K562 (cell line): ENCODE measurements at regions not wholly inside any gene's neighbourhood (a gene's known extent, or its start where the extent isn't known, plus 50 kb on each side); places are given as distances from the start of the nearest gene placed in this dataset.

Source experiments
- ATAC-seq: fragments of 200-7000 bp; cut with Tn5 transposase; 3 replicates; pipeline ENCODE4 v1.9.1; 2020; ENCODE audit warnings: moderate library complexity
- BruUV-seq: library from RNA; stranded (reverse); fragments of 400-500 nt; replicated peaks from 2 replicates; lab custom pipeline; 2021; lab: Mats Ljungman, UMichigan
- CTCF ChIA-PET: fragments of 300-600 bp; formaldehyde crosslinking; extraction: SDS; loops from one replicate; lab custom pipeline; 2021; ENCODE audit warnings: low intra/inter-chr PET ratio; lab: Yijun Ruan, JAX
- POLR2A ChIA-PET: fragments of 300-600, 350-650 bp; sonication (Branson Sonifier 250); formaldehyde crosslinking; extraction: SDS; loops from one replicate; lab custom pipeline; 2021; ENCODE audit warnings: antibody characterized with exemption, inconsistent platforms; lab: Yijun Ruan, JAX
- DNase-seq, 4 experiments: peaks; one replicate each; pipeline versions ENCODE4 v3.0.0 to v3.0.0-alpha.2; 2011 to 2018; ENCODE audit warnings: low spot score in 3 of 4, mixed read lengths in 3 of 4; ENCODE audit errors: extremely low read depth in 1 of 4
- FAIRE-seq: peaks from 2 replicates; lab custom pipeline; 2011; peaks lifted over from hg19 to GRCh38; lab: Jason Lieb, UNC
- H2AFZ ChIP-seq: 2 replicates; pipeline ENCODE4 v1.6.0; 2011; ENCODE audit warnings: low read depth, low read length, control low read depth, inconsistent platforms
- H3K27ac ChIP-seq: fragments of 200-600 bp; 3 replicates; pipeline ENCODE4 v1.8.0; 2011; ENCODE audit warnings: low read depth, mild to moderate bottlenecking, control low read depth, inconsistent platforms, low read length, moderate library complexity, mixed read lengths; ENCODE audit errors: extremely low read depth
- H3K27me3 ChIP-seq, 2 experiments: fragments of 300-600 bp in 1 of 2; 2 replicates in 1 of 2; 3 replicates in 1 of 2; pipeline versions ENCODE4 v1.6.0 to v1.8.0; 2011; ENCODE audit warnings: inconsistent platforms in 2 of 2, low read length in 2 of 2, mild to moderate bottlenecking in 1 of 2, mixed read lengths in 1 of 2, moderate library complexity in 1 of 2; ENCODE audit not compliant: control insufficient read depth in 2 of 2, insufficient read depth in 2 of 2
- H3K36me3 ChIP-seq: fragments of 300-600 bp; 3 replicates; pipeline ENCODE4 v1.8.0; 2011; ENCODE audit warnings: mild to moderate bottlenecking, low read length, inconsistent platforms; ENCODE audit not compliant: control insufficient read depth, insufficient read depth
- H3K4me1 ChIP-seq, 2 experiments: fragments of 200-600 bp in 1 of 2; replicated peaks in 1 of 2; 2 replicates in 1 of 2; 3 replicates in 1 of 2; pipeline versions ENCODE4 v1.5.1 to v1.8.0; 2011; ENCODE audit warnings: inconsistent platforms in 2 of 2, low read length in 2 of 2, mild to moderate bottlenecking in 1 of 2, mixed read lengths in 1 of 2, moderate library complexity in 1 of 2; ENCODE audit not compliant: control insufficient read depth in 2 of 2, insufficient read depth in 2 of 2
- H3K4me2 ChIP-seq: 2 replicates; pipeline ENCODE4 v1.6.1; 2011; ENCODE audit warnings: low read length, control low read depth, inconsistent platforms, mixed read lengths; ENCODE audit not compliant: insufficient read depth
- H3K4me3 ChIP-seq: fragments of 200-600 bp; sonication (generic), shearing (Covaris generic); 2 replicates; pipeline ENCODE4 v1.5.1; 2016; ENCODE audit warnings: control low read depth, inconsistent platforms
- H3K79me2 ChIP-seq: fragments of 200-600 bp; 3 replicates; pipeline ENCODE4 v1.8.0; 2011; ENCODE audit warnings: low read length, inconsistent platforms; ENCODE audit not compliant: control insufficient read depth, insufficient read depth
- H3K9ac ChIP-seq, 2 experiments: 2 replicates each; pipeline versions ENCODE4 v1.6.0 to v1.6.1; 2011; ENCODE audit warnings: low read depth in 2 of 2, low read length in 2 of 2, control low read depth in 1 of 2, inconsistent platforms in 1 of 2, mild to moderate bottlenecking in 1 of 2, mixed read lengths in 1 of 2; ENCODE audit not compliant: insufficient read depth in 1 of 2
- H3K9me1 ChIP-seq: one replicate; pipeline ENCODE4 v1.6.0; 2011; ENCODE audit warnings: inconsistent platforms, mild to moderate bottlenecking, low read length, moderate library complexity; ENCODE audit not compliant: control insufficient read depth, insufficient read depth
- H3K9me3 ChIP-seq: replicated peaks from 2 replicates; pipeline ENCODE4 v1.5.1; 2011; ENCODE audit warnings: low read depth, low read length, inconsistent platforms; ENCODE audit not compliant: control insufficient read depth, insufficient read depth
- H4K20me1 ChIP-seq: replicated peaks from 2 replicates; pipeline ENCODE4 v1.6.1; 2011; ENCODE audit warnings: low read length, inconsistent platforms, mixed read lengths; ENCODE audit not compliant: control insufficient read depth, insufficient read depth
- CCNT2 ChIP-seq: IDR thresholded peaks from 2 replicates; pipeline ENCODE4 v1.6.1; 2011; ENCODE audit warnings: borderline replicate concordance, low read depth, mild to moderate bottlenecking, moderate library complexity, mixed read lengths, low read length; ENCODE audit not compliant: insufficient read length; ENCODE audit errors: extremely low read depth
- FOSL1 ChIP-seq: fragments of 200-800 bp; sonication (Bioruptor generic); conservative IDR thresholded peaks from 2 replicates; pipeline ENCODE4 v1.6.1; 2016; ENCODE audit warnings: missing genetic modification characterization, missing compliant biosample characterization
- PRDM10 ChIP-seq: fragments of 450-650 bp; IDR thresholded peaks from 2 replicates; pipeline ENCODE4 v1.6.1; 2018; ENCODE audit not compliant: partially characterized antibody
- SMC3 ChIP-seq: conservative IDR thresholded peaks from 2 replicates; pipeline ENCODE4 v1.6.1; 2011; ENCODE audit warnings: low read depth, low read length, improper control_type of control experiment; ENCODE audit not compliant: insufficient read depth
- TFAM ChIP-seq: fragments of 250-450 bp; sonication (Bioruptor Pico); conservative IDR thresholded peaks from 2 replicates; pipeline ENCODE4 v1.5.0; 2021; ENCODE audit warnings: mild to moderate bottlenecking, moderate library complexity
- ZNF263 ChIP-seq: sonication (generic); formaldehyde crosslinking; IDR thresholded peaks from 2 replicates; pipeline ENCODE4 v1.8.0; 2022; ENCODE audit warnings: mild to moderate bottlenecking, missing genetic modification reagents, borderline replicate concordance
- WGBS: fragments of 100-300 bp; shearing (Covaris generic); methylation state at CpG from one replicate; pipeline ENCODE4 v1.1.6; 2016; ENCODE audit warnings: low coverage, mixed read lengths; ENCODE audit not compliant: insufficient coverage; ENCODE audit errors: missing lambda C conversion rate; 5-methylcytosine and 5-hydroxymethylcytosine counted together
- in situ Hi-C: fragments of 300-500 bp; cut with MboI; formaldehyde crosslinking; loops from 4 replicates; pipeline ENCODE4 v1.15.0; 2018; ENCODE audit warnings: inconsistent platforms, mixed read lengths
- intact Hi-C: fragments of 100-400 bp; cut with micrococcal nuclease; formaldehyde crosslinking; loops from 2 replicates; pipeline ENCODE4 v1.14.2; 2022

GRCh38 chr4:153114771-153115321, 89.4 kb upstream of the TRIM2 start:
- WGBS, result under 1% methylated on average over 11 of the region's 11 CpGs
- intact Hi-C loops, result no loop called here
- no peak overlapping the region for H3K9ac ChIP-seq

GRCh38 chr4:153115322-153116290, 88.6 kb upstream of the TRIM2 start:
- peak overlapping the region; percentile 14; the same call in 1 of the 2 replicates for H3K4me2 ChIP-seq
- WGBS, result 1% methylated on average over 10 of the region's 13 CpGs
- no peak for TF ChIP-seq TFAM (CRISPR knock-in tag)
- no peak for TF ChIP-seq SMC3
- TF ChIP-seq ZNF263 (CRISPR knock-in tag), result no peak
- TF ChIP-seq PRDM10, result no peak
- no peak overlapping the region for H2AFZ ChIP-seq
- intact Hi-C loops, result no loop called here
- ATAC-seq (no peak), DNase-seq (no peak), FAIRE-seq (no peak)
- ChIA-PET POLR2A (interaction anchor here (0.8 to 1.0 kb wide), 2 partner anchors 23 to 267 kb away, joined by 3 to 4 read pairs; no protein-coding TSS in a partner anchor), CTCF (interaction anchor here (0.6 kb wide), 1 partner anchor 229 kb away, joined by 3 read pairs; the partner anchor contains the start of gene MND1)
- H3K36me3 ChIP-seq, result no peaks in the 10 kb centered on the region
- H3K9me3 ChIP-seq, result no peaks in the 10 kb centered on the region
- in situ Hi-C loops, result no loop called here
- H3K79me2 ChIP-seq, result no peaks in the 10 kb centered on the region
- no TSS peak for BruUV-seq
- H3K9me1 ChIP-seq, result no peaks in the 10 kb centered on the region
- no peak overlapping the region for H3K9ac ChIP-seq
- H4K20me1 ChIP-seq, result no peaks in the 10 kb centered on the region
- H3K27me3 ChIP-seq, result peaks cover 17 to 41% of the 10 kb centered on the region in 2 experiments
- H3K4me1 ChIP-seq, result no peaks in the 10 kb centered on the region; a peak in 1 of 5 replicates
- no peak overlapping the region for H3K4me3 ChIP-seq
- H3K27ac ChIP-seq, result no peak overlapping the region

More at GRCh38 chr4:153114771-153115321, 89.4 kb upstream of the TRIM2 start:
- ChIA-PET CTCF (no interaction called here), POLR2A (interaction anchor here (1.0 kb wide), 1 partner anchor 267 kb away, joined by 3 read pairs; no protein-coding TSS in a partner anchor)
- no TSS peak for BruUV-seq
- Histone ChIP-seq H3K79me2 (no peaks in the 10 kb centered on the region), H3K27ac (no peak overlapping the region), H3K27me3 (peaks cover 20 to 46% of the 10 kb centered on the region in 2 experiments), H3K4me1 (no peaks in the 10 kb centered on the region; a peak in 1 of 5 replicates), H2AFZ (no peak overlapping the region), H4K20me1 (no peaks in the 10 kb centered on the region), H3K9me3 (no peaks in the 10 kb centered on the region), H3K4me3 (no peak overlapping the region), H3K36me3 (no peaks in the 10 kb centered on the region), H3K9me1 (no peaks in the 10 kb centered on the region)
- DNase-seq (no peak), ATAC-seq (no peak), FAIRE-seq (no peak)
- in situ Hi-C loops, result no loop called here
- TF ChIP-seq CCNT2, result no peak
- peak; percentile 39; the same call in 1 of the 2 replicates for TF ChIP-seq FOSL1 (tag)
- TF ChIP-seq, all 486 proteins: peak for 1
- H3K4me2 ChIP-seq, result peak overlapping the region; percentile 14; the same call in 1 of the 2 replicates
